Heart right ventricle (tissue), 16 donors: ENCODE measurements at regions not wholly inside any gene's neighbourhood (a gene's known extent, or its start where the extent isn't known, plus 50 kb on each side); places are given as distances from the start of the nearest gene placed in this dataset.

Source experiments
- ATAC-seq, 8 donors: fragments of 200-7000 bp; cut with Tn5 transposase; one replicate each; pipeline ENCODE4 v1.9.1; 2020; ENCODE audit warnings: mild to moderate bottlenecking in 8 of 8, moderate library complexity in 8 of 8, moderate number of reproducible peaks in 1 of 8
- DNase-seq, 2 donors: peaks; one replicate each; pipeline ENCODE4 v3.0.0-alpha.2; 2020
- H3K27ac ChIP-seq, 10 donors: fragments of 200-600 bp; sonication (generic) in 2 of 10; one replicate each; pipeline versions ENCODE4 v1.5.0 to v1.8.0; 2020 to 2022; ENCODE audit warnings: mild to moderate bottlenecking in 3 of 10
- H3K27me3 ChIP-seq, 7 donors: fragments of 200-600 bp; one replicate each; pipeline ENCODE4 v1.8.0; 2021 to 2022; ENCODE audit warnings: mild to moderate bottlenecking in 2 of 7
- H3K36me3 ChIP-seq, 9 donors: fragments of 200-600 bp; sonication (generic) in 1 of 9; one replicate each; pipeline versions ENCODE4 v1.5.0 to v1.8.0; 2020 to 2022; ENCODE audit warnings: mild to moderate bottlenecking in 2 of 9
- H3K4me1 ChIP-seq, 9 donors: fragments of 200-600 bp; sonication (generic) in 1 of 9; one replicate each; pipeline versions ENCODE4 v1.5.0 to v1.8.0; 2020 to 2022; ENCODE audit warnings: mild to moderate bottlenecking in 4 of 9
- H3K4me3 ChIP-seq, 10 donors: fragments of 200-600 bp; sonication (generic) in 2 of 10; one replicate each; pipeline versions ENCODE4 v1.5.0 to v1.8.0; 2020 to 2022; ENCODE audit warnings: mild to moderate bottlenecking in 7 of 10, moderate library complexity in 2 of 10
- H3K9me3 ChIP-seq, 11 donors: fragments of 200-600 bp in 10 of 11; sonication (generic) in 2 of 11; one replicate each; pipeline versions ENCODE4 v1.5.0 to v1.8.0; 2013 to 2022; ENCODE audit warnings: mild to moderate bottlenecking in 2 of 11, control low read depth in 1 of 11, moderate library complexity in 1 of 11
- WGBS, 2 donors: extraction: QIAGEN DNeasy Blood & Tissue Kit; methylation state at CpG; one replicate each; pipeline ENCODE4 v1.1.7; 2013; ENCODE audit warnings: inconsistent platforms in 1 of 2; 5-methylcytosine and 5-hydroxymethylcytosine counted together
- intact Hi-C, 10 donors: fragments of 100-400 bp; cut with DNase I; formaldehyde crosslinking; loops; one replicate each; pipeline versions ENCODE4 v1.11.1 to v1.14.2; 2022
- TF ChIP-seq, protein P1 (sequence below), 9 donors: fragments of 200-600 bp; sonication (generic) in 2 of 9; IDR thresholded peaks; one replicate each; pipeline versions ENCODE4 v1.5.0 to v1.8.0; 2021 to 2022; ENCODE audit warnings: antibody characterized with exemption in 9 of 9, mild to moderate bottlenecking in 5 of 9, moderate library complexity in 1 of 9
- donor health status: Arrhythmogenic right ventricular cardiomyopathy.
- donor health status: ischemic (EF 13 %, LVEDD 7.1; RV severe dilation, severe dysfunction).
- donor health status: healthy with polysubstance abuse.
- donor health status: DM: no; HTN: yes; CAD: no.
- donor health status: DM: no; HTN: no; CAD: no.
- donor health status: ischemic (EF 25% LVEDD 6.9; RV normal size, moderate dysfunction).
- donor health status: ischemic (EF 25% LVEDD 5.7; RV mildly dilated, moderate dysfunction).
- donor health status: healthy.
- donor health status: DM: yes; HTN: yes; CAD: no.
- donor health status: Ischemic cardiomyopathy.
- donor health status: ischemic (EF 35%, LVEDD 5.7; RV mildly dilated, moderate dysfunction).
- donor health status: nonischemic (EF 11% LVEDD 7.7; RV severe dilation, severe dysfunction).
- donor health status: DM: yes; HTN: yes; CAD: no.
- donor health status: PGD.
- donor health status: ischemic (EF 29% LVEDD 5.4; RV normal size, mild dysfunction).
- donor health status: nonischemic (EF 23%, LVEDD 6.1; RV moderate dilation, normal function).

- H3K27ac ChIP-seq: no peak overlapping the region
- TF ChIP-seq, protein P1, sequence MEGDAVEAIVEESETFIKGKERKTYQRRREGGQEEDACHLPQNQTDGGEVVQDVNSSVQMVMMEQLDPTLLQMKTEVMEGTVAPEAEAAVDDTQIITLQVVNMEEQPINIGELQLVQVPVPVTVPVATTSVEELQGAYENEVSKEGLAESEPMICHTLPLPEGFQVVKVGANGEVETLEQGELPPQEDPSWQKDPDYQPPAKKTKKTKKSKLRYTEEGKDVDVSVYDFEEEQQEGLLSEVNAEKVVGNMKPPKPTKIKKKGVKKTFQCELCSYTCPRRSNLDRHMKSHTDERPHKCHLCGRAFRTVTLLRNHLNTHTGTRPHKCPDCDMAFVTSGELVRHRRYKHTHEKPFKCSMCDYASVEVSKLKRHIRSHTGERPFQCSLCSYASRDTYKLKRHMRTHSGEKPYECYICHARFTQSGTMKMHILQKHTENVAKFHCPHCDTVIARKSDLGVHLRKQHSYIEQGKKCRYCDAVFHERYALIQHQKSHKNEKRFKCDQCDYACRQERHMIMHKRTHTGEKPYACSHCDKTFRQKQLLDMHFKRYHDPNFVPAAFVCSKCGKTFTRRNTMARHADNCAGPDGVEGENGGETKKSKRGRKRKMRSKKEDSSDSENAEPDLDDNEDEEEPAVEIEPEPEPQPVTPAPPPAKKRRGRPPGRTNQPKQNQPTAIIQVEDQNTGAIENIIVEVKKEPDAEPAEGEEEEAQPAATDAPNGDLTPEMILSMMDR (IDR thresholded peaks at IDR 0.05): no peak
- H3K9me3 ChIP-seq: no peaks in the 10 kb centered on the region
- H3K4me1 ChIP-seq: no peaks in the 10 kb centered on the region
- WGBS, 2 donors: 88 to 90% methylated on average over 6 of the region's 6 CpGs
- no peak overlapping the region for H3K4me3 ChIP-seq
- peaks cover 0 to 14% (median 4%) of the 10 kb centered on the region in 7 donors for H3K27me3 ChIP-seq
- no peaks in the 10 kb centered on the region for H3K36me3 ChIP-seq
- DNase-seq (no peak), ATAC-seq (no peak)
- intact Hi-C loops: no loop called here
Observed at GRCh38 chr2:6068429-6068828, 376.2 kb downstream of the SOX11 start.

DNA sequence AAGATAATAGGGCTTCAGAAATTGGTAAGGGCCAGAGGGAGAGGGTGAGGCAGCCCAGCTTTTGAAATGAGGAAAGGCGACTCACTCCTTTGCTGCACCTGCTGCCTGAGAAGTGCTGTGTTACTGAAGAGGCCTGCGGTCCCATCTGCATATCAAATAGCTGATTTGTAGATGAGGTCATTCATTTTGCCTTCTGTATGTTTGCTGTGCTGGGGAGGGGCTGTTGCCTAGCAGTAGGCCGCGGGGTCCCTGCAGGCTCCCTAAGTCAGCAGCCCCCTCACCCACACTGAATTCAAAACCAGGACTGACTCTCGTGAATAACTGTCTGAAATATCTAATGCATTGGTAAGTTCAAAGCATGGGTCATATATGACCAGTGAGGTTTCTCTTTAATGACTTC is 377.2 kb downstream of the SOX11 start:
- Histone ChIP-seq H3K4me1 (no peaks in the 10 kb centered on the region), H3K4me3 (no peak overlapping the region), H3K27me3 (peaks cover 0 to 11% (median 4%) of the 10 kb centered on the region in 7 donors), H3K9me3 (no peaks in the 10 kb centered on the region), H3K27ac (no peak overlapping the region), H3K36me3 (no peaks in the 10 kb centered on the region)
- TF ChIP-seq, protein P1 (IDR thresholded peaks at IDR 0.05): no peak
- 47 to 57% methylated on average over 5 of the region's 5 CpGs for WGBS, 2 donors
- DNase-seq (no peak), ATAC-seq (no peak)
- intact Hi-C loops: no loop called here

DNA sequence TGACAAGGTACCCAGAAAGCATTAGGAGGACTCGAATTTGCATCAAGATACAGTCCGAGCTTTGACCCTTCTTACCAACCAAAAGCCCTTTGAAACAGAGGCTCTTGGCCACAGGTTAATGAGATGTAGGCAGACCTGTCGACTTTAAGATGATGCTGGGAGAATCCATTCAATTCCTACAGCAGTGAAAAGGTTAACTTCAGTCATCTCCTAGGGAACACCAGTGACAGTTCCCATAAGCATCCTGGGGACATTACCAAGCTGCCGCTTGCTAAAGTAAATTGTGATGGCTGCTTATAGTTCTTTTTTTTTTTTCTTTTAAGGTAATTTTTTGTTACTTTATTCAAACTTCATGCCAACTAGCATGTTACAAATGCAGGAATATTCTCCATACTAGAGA is 379.3 kb downstream of the SOX11 start:
- 71 to 80% methylated on average over 4 of the region's 4 CpGs for WGBS, 2 donors
- TF ChIP-seq, protein P1 (IDR thresholded peaks at IDR 0.05): no peak
- DNase-seq (no peak), ATAC-seq (no peak)
- intact Hi-C loops: no loop called here
- Histone ChIP-seq H3K9me3 (no peaks in the 10 kb centered on the region), H3K27ac (no peak overlapping the region), H3K4me3 (no peak overlapping the region), H3K4me1 (no peaks in the 10 kb centered on the region), H3K27me3 (peaks cover 0 to 11% (median 4%) of the 10 kb centered on the region in 7 donors), H3K36me3 (no peaks in the 10 kb centered on the region)

DNA sequence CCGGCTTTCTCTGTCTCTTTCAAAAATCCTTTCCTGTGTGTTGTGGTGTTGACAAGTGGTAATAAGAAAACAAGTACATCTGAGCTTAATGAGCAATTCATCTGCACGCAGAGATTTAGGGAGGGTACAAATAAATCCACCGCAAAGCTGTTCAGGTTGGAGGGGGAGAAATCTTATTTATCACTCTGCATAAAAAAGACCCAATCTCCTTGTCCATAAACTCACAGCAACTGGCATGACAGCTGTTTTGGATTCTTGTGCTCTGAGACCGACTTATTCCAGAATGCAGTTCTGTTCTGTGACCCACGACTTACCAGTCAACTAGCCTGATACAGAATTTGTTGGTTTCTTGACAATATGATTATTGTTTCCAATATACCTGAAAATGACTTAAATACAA is 380.1 kb downstream of the SOX11 start:
- intact Hi-C loops: no loop called here
- Histone ChIP-seq H3K4me1 (no peaks in the 10 kb centered on the region), H3K9me3 (no peaks in the 10 kb centered on the region), H3K27me3 (peaks cover 0 to 11% (median under 1%) of the 10 kb centered on the region in 7 donors), H3K27ac (no peak overlapping the region), H3K36me3 (no peaks in the 10 kb centered on the region), H3K4me3 (no peak overlapping the region)
- ATAC-seq (no peak), DNase-seq (no peak)
- WGBS, 2 donors: 65 to 71% methylated on average over 5 of the region's 5 CpGs
- TF ChIP-seq, protein P1 (IDR thresholded peaks at IDR 0.05): no peak
